GM18507 (cell line): ENCODE measurements at regions not wholly inside any gene's neighbourhood (a gene's known extent, or its start where the extent isn't known, plus 50 kb on each side); places are given as distances from the start of the nearest gene placed in this dataset.
"Not testable (repeated sequence)": the region's sequence is repeated elsewhere in the genome, so short reads cannot be mapped to it uniquely, and the experiment has no call there.

Experiments
- DNase-seq: peaks from one replicate; pipeline ENCODE4 v3.0.0; 2011; ENCODE audit warnings: low read depth; ENCODE audit not compliant: insufficient read length; ENCODE audit errors: extremely low spot score
- FAIRE-seq: peaks from 2 replicates; lab custom pipeline; 2011; peaks lifted over from hg19 to GRCh38; lab: Jason Lieb, UNC

DNA sequence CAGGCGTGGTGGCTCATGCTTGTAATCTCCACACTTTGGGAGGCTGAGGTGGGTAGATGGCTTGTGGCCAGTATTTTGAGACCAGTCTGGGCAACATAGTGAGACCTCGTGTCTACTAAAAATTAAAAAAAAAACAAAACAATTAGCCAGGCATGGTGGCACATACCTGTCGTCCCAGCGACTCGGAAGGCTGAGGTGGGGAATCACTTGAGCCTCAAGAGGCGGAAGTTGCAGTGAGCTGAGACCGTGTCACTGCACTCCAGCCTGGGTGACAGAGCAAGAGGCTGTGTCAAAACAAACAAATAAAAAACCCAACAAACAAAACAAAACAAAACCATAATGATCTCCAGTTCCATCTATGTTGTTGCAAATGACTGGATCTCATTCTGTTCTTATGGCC is 341.3 kb upstream of the CFAP20DC start:
- DNase-seq (no peak), FAIRE-seq (no peak)

DNA sequence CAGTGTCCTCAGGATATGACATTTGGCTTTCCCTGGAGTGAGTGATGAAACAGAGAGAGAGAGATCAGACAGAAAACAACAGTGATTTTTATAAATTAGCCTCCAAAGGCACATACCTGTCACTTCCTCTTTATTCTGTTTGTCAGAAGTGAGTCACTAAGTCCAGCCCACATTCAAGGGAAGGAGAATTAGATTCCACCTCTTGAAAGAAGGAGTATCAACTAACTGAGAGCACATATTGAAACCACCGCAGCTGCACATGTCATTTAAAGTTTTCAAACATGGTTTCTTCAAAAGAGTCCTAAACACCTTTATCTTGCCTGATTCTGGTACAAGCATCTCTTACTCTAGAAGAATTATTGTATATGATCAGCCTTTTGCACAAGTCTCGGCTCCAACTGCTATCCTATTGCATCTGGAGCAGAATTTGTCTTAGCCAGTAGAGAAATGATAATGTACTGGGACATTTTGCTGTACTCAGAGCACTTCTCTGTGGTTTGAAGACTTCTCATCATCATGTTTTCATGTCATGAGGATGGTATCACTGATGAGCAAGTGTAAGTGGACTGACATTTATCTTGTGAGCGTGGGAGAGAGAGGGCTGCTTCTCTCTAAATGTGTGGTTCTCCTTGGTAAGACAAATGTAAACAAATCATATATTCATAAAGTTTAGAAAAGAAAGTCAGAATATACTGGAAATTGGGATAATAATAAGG is 338.9 kb upstream of the CFAP20DC start:
- DNase-seq (no peak), FAIRE-seq (peak; percentile 56)

- FAIRE-seq (peak; percentile 96), DNase-seq (peak; percentile 53)
Observed at GRCh38 chr3:59386165-59386564, 336.3 kb upstream of the CFAP20DC start.

GRCh38 chr3:59385547-59385946 is 335.7 kb upstream of the CFAP20DC start:
- FAIRE-seq (no peak), DNase-seq (no peak)

DNA sequence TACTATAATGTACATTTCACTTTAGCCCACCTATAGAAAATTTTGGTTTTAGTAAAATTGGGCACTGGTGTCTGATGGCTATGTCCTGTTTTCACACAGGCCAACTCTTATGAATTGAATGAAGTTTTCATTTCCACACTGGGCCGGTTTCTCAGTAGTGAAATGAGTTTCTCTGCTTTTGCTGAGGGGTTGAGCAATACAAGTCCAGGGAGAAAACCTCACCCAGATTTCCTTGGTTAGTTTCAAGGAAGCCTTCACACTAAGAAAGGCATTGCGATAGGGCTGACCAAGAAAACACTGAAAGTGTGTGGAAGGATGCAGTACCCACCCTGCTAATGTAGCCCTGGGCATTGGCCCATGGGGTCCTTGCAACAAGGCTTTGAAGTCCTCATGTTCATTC is 331.5 kb upstream of the CFAP20DC start:
- FAIRE-seq (peak; percentile 87), DNase-seq (no peak)

DNA sequence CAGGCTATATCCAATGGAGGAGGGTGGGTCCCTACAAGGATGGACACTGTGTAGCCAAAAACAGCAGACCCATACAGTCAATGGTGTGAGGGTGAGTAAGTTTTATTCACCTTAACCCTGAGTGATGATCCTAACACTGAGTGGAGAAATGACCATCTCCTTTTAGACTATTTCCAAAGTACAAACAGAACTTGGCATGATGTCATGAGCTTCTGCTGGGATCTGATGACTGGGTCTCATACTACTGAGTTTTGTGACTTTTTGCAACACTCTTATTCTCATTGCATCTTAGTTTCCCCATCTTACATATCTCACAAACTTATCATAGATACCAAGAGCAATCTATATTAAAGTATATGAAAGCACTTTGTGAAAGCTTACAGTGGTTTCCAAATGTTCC is 330.3 kb upstream of the CFAP20DC start:
- no peak for DNase-seq
- FAIRE-seq: no peak

- FAIRE-seq (peak; percentile 100), DNase-seq (peak; percentile 60)
Observed at GRCh38 chr3:59374818-59375211, 325.0 kb upstream of the CFAP20DC start.

- no peak for DNase-seq
- no peak for FAIRE-seq
Observed at GRCh38 chr3:59374091-59374817, 324.4 kb upstream of the CFAP20DC start.

GRCh38 chr3:59372346-59372745 is 322.5 kb upstream of the CFAP20DC start:
- FAIRE-seq (no peak), DNase-seq (no peak)

DNA sequence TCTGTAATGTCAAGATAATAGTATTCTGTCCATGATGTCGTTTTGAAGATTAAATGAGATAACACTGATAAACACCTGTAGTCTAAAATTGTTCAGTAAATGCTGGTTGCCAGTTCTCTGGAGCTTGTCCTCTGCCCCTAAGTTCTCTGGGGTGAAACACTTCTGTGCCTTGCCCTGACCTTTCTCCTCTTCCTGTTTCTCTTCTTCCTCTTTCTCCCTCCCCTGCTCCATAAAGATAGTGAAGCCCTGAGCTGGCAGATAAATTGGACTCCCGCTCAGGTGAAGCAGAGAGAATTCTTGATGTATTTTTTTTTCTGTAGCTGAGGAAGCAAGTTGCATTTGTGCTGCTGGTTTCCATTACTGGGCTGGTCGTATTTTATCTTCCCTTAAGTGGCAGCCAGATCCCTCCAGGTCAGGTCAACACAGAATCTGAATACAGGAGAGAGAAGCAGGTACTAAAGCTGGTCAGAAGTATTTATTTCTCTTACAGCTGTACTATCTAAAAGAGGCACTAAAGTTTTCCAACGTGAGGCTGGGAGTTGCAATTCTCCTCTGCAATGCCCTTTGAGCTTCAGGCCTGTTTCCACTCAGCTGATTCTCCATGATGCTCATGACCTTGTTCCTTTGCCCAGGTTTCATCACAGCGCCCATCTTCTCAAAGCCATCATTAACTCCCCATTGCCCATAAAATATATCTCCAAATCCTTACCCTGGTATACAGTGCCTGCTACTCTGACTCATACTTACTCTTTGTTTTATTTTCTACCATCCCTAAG is 319.3 kb upstream of the CFAP20DC start:
- no peak for FAIRE-seq
- no peak for DNase-seq

- FAIRE-seq (no peak), DNase-seq (no peak)
Observed at GRCh38 chr3:59367150-59367549, 317.3 kb upstream of the CFAP20DC start.

GRCh38 chr3:59366218-59366617 is 316.4 kb upstream of the CFAP20DC start:
- no peak for FAIRE-seq
- no peak for DNase-seq

DNA sequence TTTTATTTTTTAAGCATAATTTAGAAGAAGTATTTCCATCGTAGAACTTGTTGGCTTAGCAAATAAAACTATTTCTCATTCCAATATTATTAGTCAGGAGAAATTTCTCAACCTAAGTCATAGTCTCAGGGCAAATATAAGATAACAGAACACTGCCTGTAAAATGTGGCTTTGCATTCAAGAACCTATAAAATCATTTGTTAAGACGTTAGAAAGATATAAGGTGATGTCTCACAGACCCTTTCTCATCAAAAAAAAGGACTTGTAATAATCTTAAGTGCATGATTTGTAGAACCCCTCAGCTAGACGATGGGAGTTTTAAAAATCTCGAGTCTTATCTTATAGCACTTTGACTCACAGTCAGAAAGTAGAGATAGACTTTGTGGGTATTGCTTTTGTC is 314.7 kb upstream of the CFAP20DC start:
- DNase-seq (no peak), FAIRE-seq (no peak)

GRCh38 chr3:59360312-59360711 is 310.5 kb upstream of the CFAP20DC start:
- FAIRE-seq, DNase-seq: not testable (repeated sequence)

DNA sequence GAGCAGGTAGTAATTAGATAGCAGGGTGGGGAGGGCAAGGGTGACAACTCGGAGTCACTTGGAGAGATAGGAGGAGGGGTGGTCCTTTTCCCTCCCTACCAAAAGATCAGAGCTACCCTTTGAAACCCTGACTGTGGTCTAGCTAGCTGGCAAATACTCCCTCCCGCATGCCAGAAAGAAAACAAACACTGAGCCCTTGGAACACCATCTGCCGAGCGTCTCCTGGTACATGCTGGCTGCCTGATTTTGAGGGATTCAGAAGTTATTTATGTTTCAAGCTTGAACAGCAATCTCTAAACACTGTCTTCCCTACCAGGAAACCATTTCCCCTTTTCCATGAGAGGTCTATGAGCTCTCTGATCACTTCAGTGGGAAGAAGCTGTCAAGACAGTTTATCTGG is 291.6 kb upstream of the CFAP20DC start:
- DNase-seq (no peak), FAIRE-seq (no peak)

DNA sequence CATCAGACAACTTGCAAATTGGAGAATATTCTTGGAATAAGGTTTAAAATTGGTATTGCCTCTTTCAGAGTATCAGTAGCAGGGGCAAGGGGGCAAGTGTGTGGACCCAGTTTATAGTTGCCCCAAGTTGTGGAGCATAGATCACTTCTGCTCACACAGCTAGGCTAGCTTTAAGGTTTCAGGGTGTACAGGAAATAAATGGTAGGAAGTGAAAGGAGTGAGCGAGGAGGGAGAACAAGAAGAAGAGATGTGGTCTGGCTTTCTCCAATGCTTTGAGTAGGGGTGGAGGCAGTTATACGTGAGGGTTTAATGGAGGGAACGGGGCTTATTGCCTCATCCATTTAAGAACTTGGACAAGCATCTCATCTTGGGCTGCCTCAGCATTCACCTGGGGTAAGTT is 290.0 kb upstream of the CFAP20DC start:
- FAIRE-seq (peak; percentile 53), DNase-seq (no peak)

DNA sequence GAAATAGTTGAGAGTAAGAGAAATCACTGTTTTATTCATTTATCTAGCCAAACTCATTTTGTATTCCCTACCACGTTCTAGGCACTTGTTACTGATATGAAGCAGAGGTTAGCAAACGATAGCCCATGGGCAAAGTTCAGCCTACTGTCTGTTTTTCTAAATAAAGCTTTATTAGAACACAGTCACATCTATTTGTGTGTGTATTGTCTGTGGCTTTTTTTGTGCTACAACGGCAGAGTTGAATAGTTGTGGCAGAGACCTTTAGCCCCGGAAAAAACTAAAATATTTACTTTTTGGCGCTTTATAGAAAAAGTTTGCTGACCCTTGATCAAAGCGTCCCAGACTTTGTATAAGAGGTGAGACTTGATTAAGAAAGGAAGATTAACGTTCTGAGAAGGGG is 289.1 kb upstream of the CFAP20DC start:
- DNase-seq (no peak), FAIRE-seq (no peak)

- FAIRE-seq: no peak
- DNase-seq: no peak
Observed at GRCh38 chr3:59335338-59335737, 285.5 kb upstream of the CFAP20DC start.

- no peak for FAIRE-seq
- DNase-seq: no peak
Observed at GRCh38 chr3:59334585-59334984, 284.8 kb upstream of the CFAP20DC start.

GRCh38 chr3:59327376-59327808 is 277.6 kb upstream of the CFAP20DC start:
- FAIRE-seq (no peak), DNase-seq (no peak)
